HL-60 (cell line): ENCODE measurements at regions not wholly inside any gene's neighbourhood (a gene's known extent, or its start where the extent isn't known, plus 50 kb on each side); places are given as distances from the start of the nearest gene placed in this dataset.

ENCODE experiments used
- GABPA ChIP-seq: IDR thresholded peaks from 2 replicates; pipeline ENCODE4 v1.6.1; 2012; ENCODE audit warnings: low read depth
- POLR2AphosphoS5 ChIP-seq: IDR thresholded peaks from 2 replicates; pipeline ENCODE4 v1.6.1; 2012; ENCODE audit warnings: low read depth
- SPI1 ChIP-seq: IDR thresholded peaks from 2 replicates; pipeline ENCODE4 v1.6.1; 2012; ENCODE audit warnings: low read depth, mild to moderate bottlenecking, borderline replicate concordance
- TF ChIP-seq, protein P1 (sequence below): IDR thresholded peaks from one replicate; pipeline ENCODE4 v1.5.1; 2011; ENCODE audit warnings: low read length, control low read depth, inconsistent platforms; ENCODE audit not compliant: insufficient read depth
- TF ChIP-seq, protein P2 (sequence below): IDR thresholded peaks from 2 replicates; pipeline ENCODE4 v1.6.1; 2012; ENCODE audit warnings: low read depth; ENCODE audit not compliant: insufficient replicate concordance

DNA sequence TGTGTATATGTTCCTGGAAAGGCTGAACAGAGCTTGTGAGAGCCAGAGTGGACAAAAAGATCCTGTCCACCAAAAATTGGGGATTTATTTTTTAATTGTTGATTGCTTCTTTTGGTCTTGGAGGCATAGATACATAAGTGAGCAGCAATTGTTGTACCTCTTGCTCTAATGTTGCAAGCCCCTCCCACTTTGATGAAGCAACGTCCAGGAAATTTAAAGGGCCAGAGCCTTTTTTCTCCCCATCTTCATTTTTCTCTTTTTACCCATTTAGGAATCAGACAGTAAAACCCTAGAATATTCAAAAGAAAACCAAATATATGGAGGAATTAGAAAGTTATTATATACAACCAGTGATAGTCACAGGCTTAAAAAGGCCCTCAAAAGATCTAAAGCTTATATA, 871.8 kb upstream of the NRXN1 start:
- TF ChIP-seq, protein P1, sequence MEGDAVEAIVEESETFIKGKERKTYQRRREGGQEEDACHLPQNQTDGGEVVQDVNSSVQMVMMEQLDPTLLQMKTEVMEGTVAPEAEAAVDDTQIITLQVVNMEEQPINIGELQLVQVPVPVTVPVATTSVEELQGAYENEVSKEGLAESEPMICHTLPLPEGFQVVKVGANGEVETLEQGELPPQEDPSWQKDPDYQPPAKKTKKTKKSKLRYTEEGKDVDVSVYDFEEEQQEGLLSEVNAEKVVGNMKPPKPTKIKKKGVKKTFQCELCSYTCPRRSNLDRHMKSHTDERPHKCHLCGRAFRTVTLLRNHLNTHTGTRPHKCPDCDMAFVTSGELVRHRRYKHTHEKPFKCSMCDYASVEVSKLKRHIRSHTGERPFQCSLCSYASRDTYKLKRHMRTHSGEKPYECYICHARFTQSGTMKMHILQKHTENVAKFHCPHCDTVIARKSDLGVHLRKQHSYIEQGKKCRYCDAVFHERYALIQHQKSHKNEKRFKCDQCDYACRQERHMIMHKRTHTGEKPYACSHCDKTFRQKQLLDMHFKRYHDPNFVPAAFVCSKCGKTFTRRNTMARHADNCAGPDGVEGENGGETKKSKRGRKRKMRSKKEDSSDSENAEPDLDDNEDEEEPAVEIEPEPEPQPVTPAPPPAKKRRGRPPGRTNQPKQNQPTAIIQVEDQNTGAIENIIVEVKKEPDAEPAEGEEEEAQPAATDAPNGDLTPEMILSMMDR: no peak
- TF ChIP-seq POLR2AphosphoS5: no peak
- TF ChIP-seq GABPA: no peak
- TF ChIP-seq, protein P2, sequence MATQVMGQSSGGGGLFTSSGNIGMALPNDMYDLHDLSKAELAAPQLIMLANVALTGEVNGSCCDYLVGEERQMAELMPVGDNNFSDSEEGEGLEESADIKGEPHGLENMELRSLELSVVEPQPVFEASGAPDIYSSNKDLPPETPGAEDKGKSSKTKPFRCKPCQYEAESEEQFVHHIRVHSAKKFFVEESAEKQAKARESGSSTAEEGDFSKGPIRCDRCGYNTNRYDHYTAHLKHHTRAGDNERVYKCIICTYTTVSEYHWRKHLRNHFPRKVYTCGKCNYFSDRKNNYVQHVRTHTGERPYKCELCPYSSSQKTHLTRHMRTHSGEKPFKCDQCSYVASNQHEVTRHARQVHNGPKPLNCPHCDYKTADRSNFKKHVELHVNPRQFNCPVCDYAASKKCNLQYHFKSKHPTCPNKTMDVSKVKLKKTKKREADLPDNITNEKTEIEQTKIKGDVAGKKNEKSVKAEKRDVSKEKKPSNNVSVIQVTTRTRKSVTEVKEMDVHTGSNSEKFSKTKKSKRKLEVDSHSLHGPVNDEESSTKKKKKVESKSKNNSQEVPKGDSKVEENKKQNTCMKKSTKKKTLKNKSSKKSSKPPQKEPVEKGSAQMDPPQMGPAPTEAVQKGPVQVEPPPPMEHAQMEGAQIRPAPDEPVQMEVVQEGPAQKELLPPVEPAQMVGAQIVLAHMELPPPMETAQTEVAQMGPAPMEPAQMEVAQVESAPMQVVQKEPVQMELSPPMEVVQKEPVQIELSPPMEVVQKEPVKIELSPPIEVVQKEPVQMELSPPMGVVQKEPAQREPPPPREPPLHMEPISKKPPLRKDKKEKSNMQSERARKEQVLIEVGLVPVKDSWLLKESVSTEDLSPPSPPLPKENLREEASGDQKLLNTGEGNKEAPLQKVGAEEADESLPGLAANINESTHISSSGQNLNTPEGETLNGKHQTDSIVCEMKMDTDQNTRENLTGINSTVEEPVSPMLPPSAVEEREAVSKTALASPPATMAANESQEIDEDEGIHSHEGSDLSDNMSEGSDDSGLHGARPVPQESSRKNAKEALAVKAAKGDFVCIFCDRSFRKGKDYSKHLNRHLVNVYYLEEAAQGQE: no peak
- no peak for TF ChIP-seq SPI1
